GM12878 (cell line): ENCODE measurements at regions not wholly inside any gene's neighbourhood (a gene's known extent, or its start where the extent isn't known, plus 50 kb on each side); places are given as distances from the start of the nearest gene placed in this dataset.

Source experiments
- ATAC-seq: fragments of 200-7000 bp; cut with Tn5 transposase; 3 replicates; pipeline ENCODE4 v1.9.1; 2020; ENCODE audit warnings: mild to moderate bottlenecking, moderate library complexity
- BruUV-seq: library from RNA; stranded (reverse); fragments of 400-500 nt; replicated peaks from 2 replicates; lab custom pipeline; 2021; lab: Mats Ljungman, UMichigan
- CTCF ChIA-PET: fragments of 300-600 bp; sonication (Branson Sonifier 250); formaldehyde crosslinking; extraction: SDS; loops from one replicate; lab custom pipeline; 2021; ENCODE audit warnings: inconsistent platforms; lab: Yijun Ruan, JAX
- POLR2A ChIA-PET: fragments of 350-600 bp; formaldehyde crosslinking; extraction: SDS; loops from one replicate; lab custom pipeline; 2021; ENCODE audit warnings: inconsistent platforms; lab: Charles Lee
- RAD21 ChIA-PET: fragments of 300-600 bp; sonication (Branson Sonifier 250); formaldehyde crosslinking; loops from one replicate; lab custom pipeline; 2023; ENCODE audit warnings: antibody characterized with exemption; ENCODE audit not compliant: unreplicated experiment; lab: Charles Lee
- SMC1A ChIA-PET: fragments of 300-600 bp; sonication (Branson Sonifier 250); formaldehyde crosslinking; loops from one replicate; lab custom pipeline; 2023; ENCODE audit not compliant: unreplicated experiment, uncharacterized antibody; lab: Charles Lee
- DNase-seq: peaks from one replicate; pipeline ENCODE4 v3.0.0-alpha.2; 2011; ENCODE audit warnings: low read depth, low spot score
- FAIRE-seq: peaks from 3 replicates; lab custom pipeline; 2011; peaks lifted over from hg19 to GRCh38; lab: Jason Lieb, UNC
- H2AFZ ChIP-seq: 2 replicates; pipeline ENCODE4 v1.6.0; 2011; ENCODE audit warnings: low read depth, low read length, control low read depth; ENCODE audit not compliant: control insufficient read depth
- H3K27ac ChIP-seq: 2 replicates; pipeline ENCODE4 v1.5.1; 2011; ENCODE audit warnings: control low read depth; ENCODE audit not compliant: control insufficient read depth, insufficient read depth
- H3K27me3 ChIP-seq, 2 experiments: replicated peaks in 1 of 2; 2 replicates each; pipeline versions ENCODE4 v1.6.0 to v1.6.1; 2011; ENCODE audit warnings: low read length in 1 of 2; ENCODE audit not compliant: control insufficient read depth in 2 of 2, insufficient read depth in 2 of 2
- H3K36me3 ChIP-seq, 2 experiments: 2 replicates each; pipeline ENCODE4 v1.5.1; 2011; ENCODE audit warnings: low read length in 1 of 2; ENCODE audit not compliant: control insufficient read depth in 2 of 2, insufficient read depth in 2 of 2
- H3K4me1 ChIP-seq: 2 replicates; pipeline ENCODE4 v1.6.1; 2011; ENCODE audit warnings: mild to moderate bottlenecking, low read length, moderate library complexity, mixed read lengths; ENCODE audit not compliant: control insufficient read depth, insufficient read depth
- H3K4me2 ChIP-seq: 2 replicates; pipeline ENCODE4 v1.6.0; 2011; ENCODE audit warnings: control low read depth; ENCODE audit not compliant: control insufficient read depth, insufficient read depth
- H3K4me3 ChIP-seq: fragments of 200-600 bp; sonication (generic); 2 replicates; pipeline ENCODE4 v1.5.1; 2016
- H3K79me2 ChIP-seq: 2 replicates; pipeline ENCODE4 v1.6.0; 2011; ENCODE audit warnings: low read length; ENCODE audit not compliant: control insufficient read depth, insufficient read depth
- H3K9ac ChIP-seq: 2 replicates; pipeline ENCODE4 v1.8.0; 2011; ENCODE audit warnings: low read length, control low read depth, mixed read lengths; ENCODE audit not compliant: control insufficient read depth, insufficient read depth
- H3K9me3 ChIP-seq: replicated peaks from 3 replicates; pipeline ENCODE4 v1.5.1; 2011; ENCODE audit warnings: mild to moderate bottlenecking, low read length; ENCODE audit not compliant: control insufficient read depth, insufficient read depth
- H4K20me1 ChIP-seq: 2 replicates; pipeline ENCODE4 v1.6.0; 2011; ENCODE audit not compliant: control insufficient read depth, insufficient read depth
- ATF7 ChIP-seq: fragments of 450-650 bp; IDR thresholded peaks from 2 replicates; pipeline ENCODE4 v1.6.1; 2016; ENCODE audit warnings: low read depth, mild to moderate bottlenecking
- BHLHE40 ChIP-seq, 2 experiments: fragments of 450-650 bp in 1 of 2; IDR thresholded peaks; 2 replicates each; pipeline ENCODE4 v1.6.1; 2011 to 2017; ENCODE audit warnings: low read depth in 2 of 2, borderline replicate concordance in 1 of 2, improper control_type of control experiment in 1 of 2, low read length in 1 of 2, mild to moderate bottlenecking in 1 of 2
- BRCA1 ChIP-seq: IDR thresholded peaks from 2 replicates; pipeline ENCODE4 v1.6.1; 2011; ENCODE audit warnings: low read depth, low read length, improper control_type of control experiment
- EGR1 ChIP-seq, 2 experiments: IDR thresholded peaks; 1 replicate in 1 of 2; 2 replicates in 1 of 2; pipeline ENCODE4 v1.6.1; 2011 to 2012; ENCODE audit warnings: low read depth in 2 of 2, low read length in 2 of 2, borderline replicate concordance in 1 of 2, mild to moderate bottlenecking in 1 of 2, moderate library complexity in 1 of 2
- HDGF ChIP-seq: fragments of 450-650 bp; IDR thresholded peaks from 2 replicates; pipeline ENCODE4 v1.6.1; 2016; ENCODE audit warnings: antibody characterized with exemption
- KLF5 ChIP-seq: fragments of 450-650 bp; IDR thresholded peaks from 2 replicates; pipeline ENCODE4 v1.6.1; 2014; ENCODE audit warnings: mild to moderate bottlenecking; ENCODE audit not compliant: partially characterized antibody
- MTA2 ChIP-seq: fragments of 450-650 bp; IDR thresholded peaks from 2 replicates; pipeline ENCODE4 v1.6.1; 2016; ENCODE audit warnings: low read depth, mild to moderate bottlenecking, moderate library complexity
- NFXL1 ChIP-seq: fragments of 450-650 bp; IDR thresholded peaks from 2 replicates; pipeline ENCODE4 v1.6.1; 2017; ENCODE audit warnings: antibody characterized with exemption, mild to moderate bottlenecking, borderline replicate concordance
- NFYA ChIP-seq: IDR thresholded peaks from 2 replicates; pipeline ENCODE4 v1.6.1; 2011; ENCODE audit warnings: low read depth, mild to moderate bottlenecking, low read length, improper control_type of control experiment, borderline replicate concordance
- POLR2AphosphoS2 ChIP-seq: IDR thresholded peaks from 2 replicates; pipeline ENCODE4 v1.6.1; 2011; ENCODE audit warnings: low read depth, mild to moderate bottlenecking, low read length, improper control_type of control experiment, moderate library complexity
- TCF12 ChIP-seq: IDR thresholded peaks from 2 replicates; pipeline ENCODE4 v1.6.1; 2011; ENCODE audit warnings: low read depth, mild to moderate bottlenecking, low read length
- ZBED1 ChIP-seq: IDR thresholded peaks from 2 replicates; pipeline ENCODE4 v1.6.1; 2016; ENCODE audit warnings: borderline replicate concordance
- WGBS: methylation state at CpG from one replicate; pipeline ENCODE4 v1.1.6; 2016; ENCODE audit warnings: low lambda C conversion rate; ENCODE audit not compliant: insufficient replicate concordance, insufficient coverage; ENCODE audit errors: missing lambda C conversion rate; 5-methylcytosine and 5-hydroxymethylcytosine counted together
- in situ Hi-C: fragments of 300-500 bp; cut with MboI; formaldehyde crosslinking; loops from 9 replicates; pipeline ENCODE4 v1.14.3; 2018; ENCODE audit warnings: mixed read lengths
- intact Hi-C: fragments of 100-400 bp; cut with micrococcal nuclease; formaldehyde crosslinking; loops from one replicate; pipeline ENCODE4 v1.14.2; 2022; ENCODE audit not compliant: unreplicated experiment
- TF ChIP-seq, protein P1 (sequence below): IDR thresholded peaks from 2 replicates; pipeline ENCODE4 v1.6.1; 2011; ENCODE audit warnings: low read depth, low read length, improper control_type of control experiment, borderline replicate concordance
- TF ChIP-seq, protein P2 (sequence below): fragments of 150-350 bp; IDR thresholded peaks from 2 replicates; pipeline ENCODE4 v1.6.1; 2014; ENCODE audit warnings: mild to moderate bottlenecking, low read depth, low read length

DNA sequence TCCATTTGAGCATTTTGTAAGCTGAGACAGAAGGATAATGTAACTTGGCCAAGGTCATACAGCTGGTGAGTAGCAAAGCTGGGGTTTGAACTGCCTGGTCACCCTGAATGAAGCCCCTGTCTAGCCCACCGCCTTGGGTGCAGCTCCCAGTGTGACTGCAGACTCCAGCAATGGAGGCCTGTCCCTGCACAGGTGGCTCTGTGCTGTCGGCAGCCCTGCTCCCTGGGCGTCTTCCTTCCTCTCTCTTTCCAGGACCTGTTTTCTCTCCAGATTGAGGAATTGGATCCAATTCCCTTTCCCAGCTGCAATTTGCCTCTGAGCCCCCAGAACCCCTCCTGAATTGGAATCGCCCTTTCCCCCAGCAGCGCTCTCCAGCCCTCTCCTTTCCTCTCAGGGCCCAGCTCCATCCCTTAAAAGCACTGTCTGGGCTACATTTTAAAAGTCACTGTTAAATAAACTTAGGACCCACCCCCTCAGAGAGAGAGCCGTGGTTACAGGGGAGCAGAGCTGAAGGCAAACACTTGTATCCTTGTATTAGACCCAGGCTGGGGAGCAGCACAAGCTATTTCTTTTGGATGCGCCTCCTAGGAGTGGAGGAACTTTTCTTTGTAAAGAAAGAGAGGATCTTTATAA lies 161.4 kb upstream of the LMO4 start:
- H2AFZ ChIP-seq = no peak overlapping the region
- ChIA-PET RAD21 (no interaction called here), CTCF (interaction anchor here (0.6 to 1.0 kb wide), 2 partner anchors 113 to 125 kb away, joined by 3 to 4 read pairs; no protein-coding TSS in a partner anchor), POLR2A (no interaction called here), SMC1A (interaction anchor here (0.7 to 1.2 kb wide), 2 partner anchors 33 to 144 kb away, joined by 3 read pairs; no protein-coding TSS in a partner anchor)
- H3K27me3 ChIP-seq = peaks cover 0 to 5% of the 10 kb centered on the region in 2 experiments; a peak in 2 of 4 replicates
- no peak overlapping the region for H3K4me2 ChIP-seq
- H3K9ac ChIP-seq = no peak overlapping the region
- H4K20me1 ChIP-seq = no peaks in the 10 kb centered on the region
- intact Hi-C loops = no loop called here
- no peaks in the 10 kb centered on the region for H3K4me1 ChIP-seq
- in situ Hi-C loops = no loop called here
- BruUV-seq = no TSS peak
- TF ChIP-seq BHLHE40 (IDR thresholded peaks at IDR 0.05; ENCODE audit: borderline replicate concordance in 1 of 2, low read depth in 2 of 2, low read length in 1 of 2) (no peak), POLR2AphosphoS2 (no peak), BRCA1 (no peak), NFXL1 (no peak), HDGF (no peak), MTA2 (no peak), ATF7 (no peak), NFYA (no peak), ZBED1 (no peak), EGR1 (IDR thresholded peaks at IDR 0.05; ENCODE audit: borderline replicate concordance in 1 of 2, low read depth in 2 of 2, low read length in 2 of 2) (no peak), KLF5 (no peak), TCF12 (no peak)
- TF ChIP-seq, protein P1, sequence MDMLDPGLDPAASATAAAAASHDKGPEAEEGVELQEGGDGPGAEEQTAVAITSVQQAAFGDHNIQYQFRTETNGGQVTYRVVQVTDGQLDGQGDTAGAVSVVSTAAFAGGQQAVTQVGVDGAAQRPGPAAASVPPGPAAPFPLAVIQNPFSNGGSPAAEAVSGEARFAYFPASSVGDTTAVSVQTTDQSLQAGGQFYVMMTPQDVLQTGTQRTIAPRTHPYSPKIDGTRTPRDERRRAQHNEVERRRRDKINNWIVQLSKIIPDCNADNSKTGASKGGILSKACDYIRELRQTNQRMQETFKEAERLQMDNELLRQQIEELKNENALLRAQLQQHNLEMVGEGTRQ = no peak
- TF ChIP-seq, protein P2, sequence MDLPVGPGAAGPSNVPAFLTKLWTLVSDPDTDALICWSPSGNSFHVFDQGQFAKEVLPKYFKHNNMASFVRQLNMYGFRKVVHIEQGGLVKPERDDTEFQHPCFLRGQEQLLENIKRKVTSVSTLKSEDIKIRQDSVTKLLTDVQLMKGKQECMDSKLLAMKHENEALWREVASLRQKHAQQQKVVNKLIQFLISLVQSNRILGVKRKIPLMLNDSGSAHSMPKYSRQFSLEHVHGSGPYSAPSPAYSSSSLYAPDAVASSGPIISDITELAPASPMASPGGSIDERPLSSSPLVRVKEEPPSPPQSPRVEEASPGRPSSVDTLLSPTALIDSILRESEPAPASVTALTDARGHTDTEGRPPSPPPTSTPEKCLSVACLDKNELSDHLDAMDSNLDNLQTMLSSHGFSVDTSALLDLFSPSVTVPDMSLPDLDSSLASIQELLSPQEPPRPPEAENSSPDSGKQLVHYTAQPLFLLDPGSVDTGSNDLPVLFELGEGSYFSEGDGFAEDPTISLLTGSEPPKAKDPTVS = no peak
- no peak overlapping the region for H3K27ac ChIP-seq
- H3K4me3 ChIP-seq = no peak overlapping the region
- H3K9me3 ChIP-seq = no peaks in the 10 kb centered on the region
- no peak for ATAC-seq
- H3K36me3 ChIP-seq = no peaks in the 10 kb centered on the region
- no peak for DNase-seq
- 39% methylated on average over 7 of the region's 7 CpGs for WGBS
- H3K79me2 ChIP-seq = no peaks in the 10 kb centered on the region
- FAIRE-seq = no peak
